HG03457 (cell line): ENCODE measurements at regions not wholly inside any gene's neighbourhood (a gene's known extent, or its start where the extent isn't known, plus 50 kb on each side); places are given as distances from the start of the nearest gene placed in this dataset.

Source experiments
- ATAC-seq: cut with Tn5 transposase; IDR thresholded peaks from one replicate; pipeline ENCODE4 v1.9.1; 2021; ENCODE audit warnings: moderate number of reproducible peaks; ENCODE audit not compliant: unreplicated experiment

DNA sequence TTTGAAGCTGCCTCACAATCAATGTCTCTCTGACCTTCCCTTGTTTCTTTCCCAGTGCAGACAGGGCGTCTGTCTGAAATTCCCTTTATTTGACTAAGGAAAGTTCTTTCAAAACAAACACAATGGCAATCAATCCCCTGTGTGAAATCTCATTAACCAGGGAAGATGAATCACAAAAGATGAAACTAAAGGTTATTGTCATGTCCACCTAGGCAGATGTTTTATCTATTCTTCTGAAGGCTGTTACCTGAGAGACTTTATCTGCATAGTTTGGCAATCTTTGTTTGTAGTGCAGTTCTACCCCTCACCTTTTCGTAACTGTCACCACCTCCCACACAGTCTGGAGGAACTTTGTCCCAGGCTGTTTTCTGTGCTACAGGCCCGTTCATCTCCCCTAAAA, 217.5 kb upstream of the RIOK2 start:
- ATAC-seq: no peak

DNA sequence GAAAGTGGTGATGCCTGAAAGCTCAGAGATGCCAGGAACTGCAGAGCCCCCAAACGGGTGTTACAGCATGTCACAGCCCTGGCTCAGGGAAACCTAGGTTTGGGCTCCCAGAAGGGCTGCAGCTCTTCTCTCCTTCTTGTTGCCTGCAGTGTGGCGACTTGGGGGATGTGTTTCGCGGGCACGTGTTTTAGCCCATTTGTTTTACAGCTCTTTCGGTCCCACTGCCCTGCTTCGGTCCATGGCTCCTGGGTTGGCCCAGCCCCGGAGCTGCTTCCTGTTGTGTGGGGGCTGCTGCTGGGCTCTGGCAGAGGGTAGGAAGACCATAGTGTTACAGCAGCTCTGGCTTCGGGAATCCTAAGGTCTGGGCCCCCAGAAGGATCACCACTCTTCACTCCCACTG, 222.9 kb upstream of the RIOK2 start:
- no peak for ATAC-seq

DNA sequence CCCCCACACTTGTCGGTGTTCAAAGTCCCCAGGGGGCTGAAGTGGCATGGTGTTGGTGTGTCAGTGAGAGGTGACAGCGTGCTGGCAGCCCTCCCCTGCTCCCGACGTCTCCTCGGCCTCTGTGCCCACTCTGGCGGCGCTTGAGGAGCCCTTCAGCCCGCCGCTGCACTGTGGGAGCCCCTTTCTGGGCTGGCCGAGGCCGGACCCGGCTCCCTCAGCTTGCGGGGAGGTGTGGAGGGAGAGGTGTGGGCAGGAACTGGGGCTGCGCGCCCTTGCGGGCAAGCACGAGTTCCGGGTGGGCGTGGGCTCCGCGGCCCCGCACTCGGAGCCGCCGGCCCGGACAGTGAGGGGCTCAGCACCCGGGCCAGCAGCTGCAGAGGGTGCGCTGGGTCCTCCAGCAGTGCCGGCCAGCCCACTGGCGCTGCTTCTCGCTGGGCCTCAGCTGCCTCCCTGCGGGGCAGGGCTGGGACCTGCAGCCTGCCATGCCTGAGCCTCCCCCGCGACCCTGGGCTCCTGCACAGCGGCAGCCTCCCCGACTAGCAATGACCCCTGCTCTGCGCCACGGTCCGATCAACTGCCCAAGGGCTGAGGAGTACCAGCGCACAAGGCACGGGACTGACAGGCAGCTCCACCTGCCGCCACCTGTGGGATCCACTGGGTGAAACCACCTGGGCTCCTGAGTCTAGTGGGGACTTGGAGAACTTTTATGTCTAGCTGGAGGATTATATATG, 224.1 kb upstream of the RIOK2 start:
- no peak for ATAC-seq

DNA sequence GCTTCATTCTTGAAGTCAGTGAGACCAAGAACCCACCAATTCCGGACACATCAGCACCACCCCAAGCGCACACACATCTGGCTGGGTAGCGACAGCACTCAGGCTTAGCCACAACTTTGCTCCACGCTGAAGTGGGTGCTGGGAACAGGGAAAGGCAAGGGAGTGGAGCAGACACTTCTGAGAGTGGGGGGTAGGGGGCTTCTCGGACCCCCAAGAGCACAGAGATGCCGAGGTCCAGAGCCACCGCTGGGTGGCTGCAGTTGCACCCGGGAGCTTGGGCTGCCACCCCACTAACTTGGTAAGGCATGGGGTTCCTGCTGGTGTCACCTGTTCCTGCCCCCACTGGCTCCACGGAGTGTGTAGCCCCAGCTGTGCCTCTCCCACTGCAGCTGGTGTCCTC, 225.3 kb upstream of the RIOK2 start:
- no peak for ATAC-seq

DNA sequence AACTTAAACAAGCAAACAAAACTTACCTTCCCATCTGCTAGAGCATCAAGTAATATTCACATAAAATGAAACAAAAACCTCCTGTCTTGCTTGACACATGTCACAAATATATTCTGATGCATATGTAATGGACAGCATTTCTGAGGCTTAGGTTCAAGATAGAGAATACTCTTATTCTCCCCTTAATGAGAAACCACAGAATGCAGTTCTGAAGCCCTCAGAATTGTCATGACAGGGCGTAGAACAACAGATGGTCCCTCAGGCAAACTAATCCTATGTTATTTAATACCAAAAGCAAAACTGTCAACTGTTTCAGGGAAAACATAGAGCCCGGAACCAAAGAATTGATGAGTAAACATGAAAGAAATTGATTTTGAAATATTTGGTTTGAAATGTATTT, 229.9 kb upstream of the RIOK2 start:
- no peak for ATAC-seq

DNA sequence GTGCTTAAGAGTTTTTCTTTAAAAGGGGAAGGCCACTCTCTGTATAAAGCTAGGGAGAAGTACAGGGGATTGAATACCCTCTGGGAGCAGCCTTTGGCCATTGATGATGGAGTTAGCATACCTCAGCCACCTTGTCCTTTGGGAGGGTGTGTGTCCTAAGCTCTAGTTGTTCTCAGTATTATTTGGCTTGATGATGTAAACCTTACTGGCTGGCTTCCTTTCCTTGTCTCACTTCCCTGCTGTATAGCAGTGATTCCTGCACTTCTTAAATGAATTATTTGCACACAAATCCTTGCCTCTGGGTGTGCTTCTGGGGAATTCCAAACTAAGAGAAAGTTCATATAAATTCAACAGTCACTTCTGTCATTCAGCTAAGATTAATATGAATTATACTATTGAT, 234.9 kb upstream of the RIOK2 start:
- no peak for ATAC-seq

DNA sequence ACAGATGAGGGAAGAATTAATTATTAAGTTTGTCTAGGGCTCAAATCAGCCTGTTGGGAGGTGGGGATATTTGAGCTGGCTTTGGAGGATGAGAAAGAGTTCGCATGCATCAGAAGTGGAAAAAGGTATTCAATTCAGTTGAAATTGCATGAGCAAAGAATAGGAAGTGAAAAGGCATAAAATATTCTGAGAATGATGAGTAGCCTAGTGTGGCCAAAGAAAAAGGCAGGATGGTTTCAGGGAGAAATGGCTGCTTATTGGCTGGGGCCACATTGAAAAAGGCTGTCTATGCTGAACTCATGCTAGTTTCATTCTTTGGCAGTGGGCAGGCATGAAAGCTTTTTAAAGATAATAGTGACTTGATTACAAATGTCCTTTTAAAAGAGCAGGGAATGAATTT, 235.4 kb upstream of the RIOK2 start:
- ATAC-seq: no peak

DNA sequence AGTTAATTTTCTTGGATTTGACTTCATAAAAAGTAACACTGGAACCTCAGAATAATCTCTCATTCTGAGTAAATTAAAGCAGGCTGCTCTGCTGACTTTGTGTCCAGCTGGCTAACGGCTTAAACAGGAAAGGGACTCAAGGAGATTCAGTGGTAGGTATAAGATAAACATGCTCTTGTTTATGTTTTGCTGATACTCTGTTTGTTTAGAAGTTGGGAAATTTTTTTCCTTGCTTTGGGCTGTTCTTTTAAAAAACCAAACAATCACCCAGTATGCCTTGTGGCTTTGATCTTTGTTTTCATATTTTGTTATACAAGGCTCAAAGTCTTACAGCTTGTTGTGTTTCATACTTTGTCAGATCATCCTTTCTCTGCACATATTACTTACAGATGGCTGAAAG, 237.6 kb upstream of the RIOK2 start:
- no peak for ATAC-seq

DNA sequence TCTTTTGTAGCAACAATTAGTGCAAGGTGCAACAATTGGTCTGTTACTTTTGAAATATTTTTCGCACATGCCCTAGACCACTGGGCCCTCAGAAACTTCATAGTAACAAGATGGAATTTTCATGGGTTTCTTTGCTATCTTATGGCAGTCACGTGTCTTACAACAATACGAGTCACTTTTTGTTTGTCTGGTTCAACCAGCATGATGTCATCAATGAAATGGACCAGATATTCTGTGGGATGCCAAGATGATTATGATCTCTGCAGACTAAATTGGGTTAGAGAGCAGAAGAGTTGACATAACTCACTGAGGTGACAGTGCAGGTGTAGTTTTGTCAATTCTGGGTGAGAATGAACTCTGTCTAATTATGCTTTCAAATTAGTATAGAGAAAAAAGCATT, 239.6 kb upstream of the RIOK2 start:
- ATAC-seq: no peak

DNA sequence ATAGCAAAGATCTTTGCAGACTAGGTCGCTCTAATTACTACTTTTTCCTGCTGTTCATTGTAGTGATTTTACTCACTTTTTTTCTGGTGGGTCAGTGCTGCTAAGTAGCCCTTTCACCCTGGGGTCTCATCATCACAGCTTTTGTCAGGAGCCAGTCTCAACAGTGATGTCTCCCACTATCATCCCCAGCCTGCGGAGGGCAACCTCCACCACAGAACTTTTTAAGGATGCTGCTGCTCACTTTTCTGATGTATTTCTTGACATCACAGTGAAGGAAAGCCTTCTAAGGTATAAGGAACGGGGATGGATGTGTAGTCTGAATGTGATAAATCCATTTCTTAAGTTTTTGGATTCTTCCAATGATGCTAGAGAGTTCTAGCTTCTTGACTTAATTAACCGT, 242.5 kb upstream of the RIOK2 start:
- ATAC-seq: no peak

DNA sequence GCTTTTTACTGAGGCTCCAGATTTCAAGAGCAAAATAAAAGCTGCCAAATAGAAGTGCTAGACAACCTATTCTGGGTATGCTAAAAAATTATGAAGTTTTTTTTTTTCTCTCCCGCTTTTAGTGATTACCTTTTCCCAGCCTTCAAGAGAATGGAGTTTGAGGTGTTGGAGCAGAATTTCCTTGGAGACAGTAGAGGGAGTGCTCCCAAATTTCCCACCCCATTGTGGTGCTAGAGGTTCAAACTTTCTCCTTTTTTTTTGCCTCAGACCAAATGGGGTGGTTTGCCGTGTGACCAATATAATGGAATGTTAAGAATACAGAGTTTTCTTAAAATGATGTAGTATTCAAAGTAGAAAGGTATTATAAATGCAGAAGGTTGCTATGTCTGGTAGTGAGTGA, 244.2 kb upstream of the RIOK2 start:
- no peak for ATAC-seq

DNA sequence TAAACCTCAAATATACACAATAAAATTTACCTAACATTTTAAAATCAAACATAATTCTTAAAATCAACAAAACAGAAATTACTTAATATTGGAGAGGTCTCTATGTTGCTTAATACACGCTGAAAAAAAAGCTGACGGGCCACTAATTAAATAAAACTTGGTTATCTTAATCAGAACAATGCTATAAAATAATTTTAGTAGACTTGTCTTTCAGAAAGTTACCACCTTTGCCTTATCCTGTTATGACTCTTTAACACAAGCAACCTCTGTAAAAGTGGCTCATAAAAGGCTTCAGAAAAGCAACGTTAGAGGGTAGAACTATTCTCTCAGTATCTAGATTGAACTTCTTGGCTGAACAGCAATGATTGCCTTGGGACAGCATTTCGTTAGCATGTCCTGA, 251.0 kb upstream of the RIOK2 start:
- no peak for ATAC-seq

DNA sequence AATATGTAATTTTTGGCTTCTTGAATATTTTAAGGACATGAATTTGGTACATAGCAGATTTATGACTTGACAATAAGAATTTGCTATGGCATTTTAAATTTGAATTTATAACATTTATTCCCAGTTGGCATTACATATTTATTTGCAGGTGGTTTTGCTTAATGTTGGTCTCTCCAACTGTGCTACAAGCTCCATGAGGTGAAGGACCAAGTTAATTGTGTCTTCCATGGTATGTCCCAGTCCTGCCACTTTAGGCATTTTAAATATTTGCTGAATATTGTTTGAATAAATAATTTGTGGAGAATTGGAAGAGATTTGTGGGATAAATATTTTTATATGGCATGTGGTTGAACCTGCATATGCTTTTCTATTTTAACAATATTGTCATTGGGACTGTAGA, 253.4 kb upstream of the RIOK2 start:
- ATAC-seq: no peak

DNA sequence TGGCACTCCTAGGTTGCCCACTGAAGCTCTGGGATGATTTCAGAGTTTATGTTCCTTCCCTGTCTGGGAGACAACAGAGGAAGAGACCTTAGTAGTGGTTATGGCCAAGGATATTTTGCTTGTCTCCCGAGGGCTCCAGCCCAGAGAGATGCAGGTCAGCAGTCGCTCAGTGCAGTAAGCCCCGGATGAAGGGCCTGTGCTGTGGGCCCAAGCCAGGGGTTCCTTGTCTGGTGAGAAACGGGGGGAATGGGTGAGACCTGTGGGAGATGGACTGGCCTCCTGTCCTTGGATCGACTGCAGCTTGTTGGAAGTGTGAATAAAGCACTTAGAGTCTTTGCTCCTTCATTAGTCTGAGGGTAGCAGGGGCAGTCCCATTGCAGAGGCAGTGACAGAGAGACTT, 260.7 kb upstream of the RIOK2 start:
- ATAC-seq: no peak

DNA sequence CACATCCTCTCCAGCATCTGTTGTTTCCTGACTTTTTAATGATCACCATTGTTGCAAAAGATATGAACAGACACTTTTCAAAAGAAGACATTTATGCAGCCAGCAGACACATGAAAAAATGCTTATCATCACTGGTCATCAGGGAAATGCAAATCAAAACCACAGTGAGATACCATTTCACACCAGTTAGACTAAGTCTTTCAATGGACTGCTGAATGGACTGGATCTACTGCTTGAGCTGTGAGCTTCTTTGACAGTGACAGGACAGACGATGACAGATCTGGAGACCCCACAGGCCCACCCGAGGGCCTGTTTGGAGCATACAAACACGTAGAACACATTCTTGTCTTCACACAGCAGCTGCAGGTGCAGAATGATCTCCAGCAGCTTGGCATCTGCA, 266.1 kb upstream of the RIOK2 start:
- ATAC-seq: no peak

DNA sequence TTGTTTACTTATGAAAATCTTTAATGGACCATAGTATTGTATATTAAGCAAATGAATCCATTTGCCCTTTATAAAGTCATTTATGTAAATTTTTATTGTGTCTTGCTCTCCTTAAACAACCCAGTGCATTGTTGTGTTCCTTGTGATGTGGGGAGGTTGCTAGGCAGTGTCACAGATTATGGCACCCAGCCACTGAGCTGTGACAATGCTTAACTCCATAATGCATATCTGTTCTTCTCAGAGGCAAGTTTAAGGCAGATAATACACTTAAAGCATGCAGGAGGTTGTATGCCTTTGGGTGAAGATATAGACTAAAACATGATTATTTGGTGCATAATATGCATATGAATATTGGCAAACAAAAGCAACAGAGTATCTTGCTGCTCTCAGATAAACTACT, 269.6 kb upstream of the RIOK2 start:
- ATAC-seq: no peak

DNA sequence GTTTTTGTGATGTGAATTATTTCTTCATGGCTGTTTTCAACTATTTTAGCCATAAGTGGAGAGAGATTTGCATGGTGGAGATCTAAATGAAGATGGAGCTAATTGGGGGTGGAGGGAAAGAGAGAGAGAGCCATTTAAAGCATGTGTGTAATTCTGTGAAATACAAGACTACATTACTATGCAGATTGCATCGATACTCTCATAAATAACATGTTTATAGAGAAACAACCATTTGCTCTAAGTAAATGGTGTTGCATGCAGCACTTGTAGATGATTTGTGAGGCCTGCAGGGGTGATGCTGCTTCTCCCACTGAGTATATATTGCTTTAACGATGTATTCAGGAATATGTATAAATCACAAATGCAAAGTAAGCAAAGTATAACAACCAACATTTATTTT, 270.2 kb upstream of the RIOK2 start:
- ATAC-seq: no peak

DNA sequence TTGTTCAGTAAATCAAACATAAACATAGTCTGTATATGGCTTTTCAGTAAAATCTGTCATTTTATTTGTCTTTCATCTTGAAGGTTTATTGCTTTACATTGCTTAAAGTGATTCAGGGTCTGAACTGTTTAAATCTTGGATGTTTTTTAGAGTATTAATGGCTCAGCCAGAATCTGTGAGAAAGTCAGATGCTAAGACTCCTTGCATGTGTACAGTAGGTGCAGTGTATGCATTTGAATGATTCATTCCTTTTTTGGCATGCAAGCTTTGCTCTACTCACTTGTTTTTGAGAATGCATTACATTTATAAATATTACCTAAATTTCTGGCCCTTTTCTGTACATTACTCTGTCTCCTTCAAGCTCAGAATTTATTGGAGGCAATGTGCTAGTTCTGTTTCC, 271.0 kb upstream of the RIOK2 start:
- no peak for ATAC-seq

DNA sequence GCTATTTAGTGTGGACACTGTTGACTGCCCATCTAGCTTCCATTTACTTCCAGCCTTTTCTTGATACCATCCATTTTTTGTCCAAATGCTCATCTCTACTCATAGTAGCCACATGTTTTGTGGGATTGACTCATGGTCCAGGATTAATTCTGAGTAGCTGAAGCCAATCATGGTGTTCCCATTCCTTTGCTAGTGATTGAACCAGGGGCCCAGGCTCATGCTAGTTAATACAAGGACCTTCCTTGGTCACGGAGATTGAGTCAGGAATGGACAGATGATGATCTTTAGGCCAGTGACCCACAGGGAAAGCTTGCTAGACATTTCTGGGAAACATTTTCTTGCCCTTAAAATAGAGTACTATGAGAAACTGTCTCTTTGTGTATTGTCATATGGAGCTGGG, 272.9 kb upstream of the RIOK2 start:
- ATAC-seq: no peak

DNA sequence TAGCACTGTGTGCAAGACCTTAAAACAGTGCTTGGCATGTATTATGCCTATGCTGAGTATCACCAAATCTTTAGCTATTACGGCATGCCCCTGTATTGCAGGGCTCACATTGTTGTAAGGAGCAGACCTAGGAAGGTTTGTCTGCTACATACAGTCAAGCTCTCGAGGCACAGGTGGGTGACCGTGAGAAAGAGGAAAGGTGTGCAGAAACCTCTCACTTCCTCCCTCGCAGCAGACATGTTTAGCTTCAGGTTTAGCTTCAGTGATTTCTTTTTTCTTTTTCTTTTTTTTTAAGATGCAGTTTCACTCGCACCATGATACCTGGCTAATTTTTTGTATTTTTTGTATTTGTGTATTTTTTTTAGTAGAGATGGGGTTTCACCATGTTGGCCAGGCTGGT, 275.8 kb upstream of the RIOK2 start:
- ATAC-seq: no peak

DNA sequence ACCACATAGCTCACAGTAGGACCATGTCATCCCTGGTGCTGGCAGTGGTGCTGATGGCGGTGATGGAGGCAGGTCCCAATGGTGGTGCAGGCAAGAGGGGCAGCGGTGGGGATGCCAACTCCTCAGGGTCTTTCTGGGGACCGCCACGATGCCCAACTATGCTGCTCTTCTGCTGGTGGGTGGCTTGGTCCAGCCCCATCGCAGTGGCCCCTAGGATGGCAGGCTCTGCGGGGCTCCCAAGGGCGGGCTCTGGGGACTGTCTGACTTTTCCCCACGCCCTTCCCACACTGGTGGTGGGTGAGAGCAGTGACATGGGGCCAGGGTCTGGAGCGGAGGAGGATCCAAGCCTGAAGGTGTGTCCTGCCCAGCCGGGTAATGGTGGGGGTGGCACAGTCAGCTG, 288.9 kb upstream of the RIOK2 start:
- no peak for ATAC-seq

DNA sequence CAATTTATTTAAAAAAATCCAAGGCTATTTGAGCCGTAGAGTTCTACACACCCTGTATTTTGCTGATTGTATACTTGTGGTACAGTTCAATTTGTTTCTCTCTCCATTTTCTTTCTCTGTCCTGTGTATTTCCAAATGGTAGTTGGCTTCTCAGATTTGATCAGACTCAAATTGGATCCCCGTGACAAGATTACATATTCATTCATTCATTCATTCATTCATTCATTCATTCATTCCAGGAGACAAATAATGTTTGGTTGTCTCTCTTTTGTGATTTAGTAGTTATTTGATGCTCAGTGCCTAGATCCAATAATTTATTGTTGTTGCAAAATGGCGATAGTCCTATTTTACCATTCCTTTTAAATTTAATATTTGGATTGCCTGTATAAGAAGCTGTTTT, 292.8 kb upstream of the RIOK2 start:
- no peak for ATAC-seq

DNA sequence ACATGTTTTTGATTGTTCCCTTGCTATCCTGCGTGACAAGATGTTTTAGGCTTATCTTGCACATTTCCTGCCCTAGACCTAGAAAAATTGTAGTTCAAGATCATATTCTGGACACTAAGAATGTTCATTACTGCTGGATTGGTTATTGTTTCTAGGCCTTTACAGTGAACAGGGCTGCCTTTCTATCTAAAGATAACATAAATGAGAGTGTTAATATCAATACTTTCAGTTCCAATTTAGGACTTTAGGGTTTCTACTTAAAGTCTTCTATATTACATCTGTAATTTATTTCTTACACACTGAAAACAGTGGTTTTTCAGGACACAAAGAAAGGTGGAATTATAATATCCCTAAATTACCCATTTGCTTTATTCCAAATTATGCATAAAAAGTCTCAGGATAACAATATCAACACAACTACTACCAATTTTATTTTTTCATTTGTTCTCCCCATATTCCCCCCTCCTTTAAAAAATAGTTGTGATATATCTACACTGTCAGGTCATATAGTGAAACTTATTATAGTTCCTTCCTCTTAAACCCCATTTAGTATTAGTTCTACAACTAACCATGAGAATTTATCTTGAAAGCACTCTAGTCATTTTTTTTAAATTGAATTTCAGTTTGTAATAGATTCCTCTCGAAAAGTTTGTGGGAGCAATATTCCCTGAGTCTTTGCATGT, 293.9 kb upstream of the RIOK2 start:
- ATAC-seq: no peak
